GM12892 (cell line): ENCODE measurements at regions not wholly inside any gene's neighbourhood (a gene's known extent, or its start where the extent isn't known, plus 50 kb on each side); places are given as distances from the start of the nearest gene placed in this dataset.

ENCODE experiments used
- POLR2A ChIP-seq: IDR thresholded peaks from 2 replicates; pipeline ENCODE4 v1.6.1; 2011; ENCODE audit warnings: low read depth, low read length, control low read depth
- POLR2AphosphoS5 ChIP-seq: IDR thresholded peaks from 2 replicates; pipeline ENCODE4 v1.6.1; 2011; ENCODE audit warnings: low read depth, low read length, control low read depth

DNA sequence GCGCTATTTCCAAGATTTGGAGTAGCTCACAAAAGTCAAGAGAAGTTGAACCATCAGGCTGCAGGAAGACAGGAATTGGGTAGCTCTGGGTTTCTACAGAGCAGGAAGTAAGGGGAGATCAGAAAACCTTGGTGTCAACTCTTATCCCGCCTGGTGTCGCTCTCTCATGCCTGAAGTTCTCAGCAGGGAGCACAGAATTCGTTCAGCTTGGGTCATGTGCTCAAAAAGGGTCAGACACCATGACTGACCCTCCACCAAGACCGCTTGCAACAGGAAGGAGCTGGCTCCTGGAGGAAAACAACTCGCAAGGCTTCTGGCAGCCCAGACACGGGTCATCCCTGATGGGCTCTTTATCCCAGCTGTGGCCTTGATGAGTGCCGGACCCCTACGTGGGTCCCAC, 93.7 kb upstream of the MSX1 start:
- TF ChIP-seq POLR2AphosphoS5 (no peak), POLR2A (no peak)
